Natural killer cell treated with Interleukin-12 subunit alpha and Interleukin-12 subunit beta and Interleukin-15 and Interleukin-18, amount 100 ng/mL, for 72 hours (primary cell): ENCODE measurements at regions not wholly inside any gene's neighbourhood (a gene's known extent, or its start where the extent isn't known, plus 50 kb on each side); places are given as distances from the start of the nearest gene placed in this dataset.

Experiments used
- ATAC-seq, 2 donors: fragments of 150-1000 bp; cut with Tn5 transposase in 1 of 2; sonication (Bioruptor Pico), chemical (Tn5 transposase) in 1 of 2; 2 replicates each; pipeline ENCODE4 v1.10.0; 2021
- DNase-seq: peaks from one replicate; pipeline ENCODE4 v3.0.0; 2022; ENCODE audit warnings: low spot score
- H3K27ac Mint-ChIP-seq, 2 donors: 1 replicate in 1 of 2; 2 replicates in 1 of 2; pipeline ENCODE4 v1.8.0; 2022; ENCODE audit warnings: mixed read lengths in 2 of 2, mild to moderate bottlenecking in 1 of 2, moderate library complexity in 1 of 2
- H3K27me3 Mint-ChIP-seq, 2 donors: 1 replicate in 1 of 2; 2 replicates in 1 of 2; pipeline ENCODE4 v1.8.0; 2022; ENCODE audit warnings: mixed read lengths in 2 of 2
- H3K36me3 Mint-ChIP-seq: one replicate; pipeline ENCODE4 v1.8.0; 2022; ENCODE audit warnings: mixed read lengths
- H3K4me1 Mint-ChIP-seq, 2 donors: 1 replicate in 1 of 2; 2 replicates in 1 of 2; pipeline ENCODE4 v1.8.0; 2022; ENCODE audit warnings: low read depth in 2 of 2, mixed read lengths in 2 of 2, mild to moderate bottlenecking in 1 of 2
- H3K4me3 Mint-ChIP-seq: one replicate; pipeline ENCODE4 v1.8.0; 2022; ENCODE audit warnings: mixed read lengths
- H3K9me3 Mint-ChIP-seq: 2 replicates; pipeline ENCODE4 v1.8.0; 2022; ENCODE audit warnings: mixed read lengths

GRCh38 chr17:13776027-13776551 is 174.4 kb upstream of the HS3ST3A1 start:
- ATAC-seq (no peak), DNase-seq (no peak)
- no peaks in the 10 kb centered on the region for H3K4me1 Mint-ChIP-seq
- H3K36me3 Mint-ChIP-seq, result no peaks in the 10 kb centered on the region
- H3K27ac Mint-ChIP-seq, result no peak overlapping the region
- H3K27me3 Mint-ChIP-seq, result peaks cover 0 to 14% of the 10 kb centered on the region in 2 donors
- H3K4me3 Mint-ChIP-seq, result no peak overlapping the region
- peaks cover 3% of the 10 kb centered on the region for H3K9me3 Mint-ChIP-seq

GRCh38 chr17:13777003-13777402 is 175.3 kb upstream of the HS3ST3A1 start:
- Mint-ChIP-seq H3K27ac (no peak overlapping the region), H3K4me3 (no peak overlapping the region), H3K36me3 (no peaks in the 10 kb centered on the region), H3K9me3 (peaks cover 3% of the 10 kb centered on the region), H3K4me1 (no peaks in the 10 kb centered on the region), H3K27me3 (peaks cover 0 to 14% of the 10 kb centered on the region in 2 donors)
- DNase-seq (no peak), ATAC-seq (no peak)

DNA sequence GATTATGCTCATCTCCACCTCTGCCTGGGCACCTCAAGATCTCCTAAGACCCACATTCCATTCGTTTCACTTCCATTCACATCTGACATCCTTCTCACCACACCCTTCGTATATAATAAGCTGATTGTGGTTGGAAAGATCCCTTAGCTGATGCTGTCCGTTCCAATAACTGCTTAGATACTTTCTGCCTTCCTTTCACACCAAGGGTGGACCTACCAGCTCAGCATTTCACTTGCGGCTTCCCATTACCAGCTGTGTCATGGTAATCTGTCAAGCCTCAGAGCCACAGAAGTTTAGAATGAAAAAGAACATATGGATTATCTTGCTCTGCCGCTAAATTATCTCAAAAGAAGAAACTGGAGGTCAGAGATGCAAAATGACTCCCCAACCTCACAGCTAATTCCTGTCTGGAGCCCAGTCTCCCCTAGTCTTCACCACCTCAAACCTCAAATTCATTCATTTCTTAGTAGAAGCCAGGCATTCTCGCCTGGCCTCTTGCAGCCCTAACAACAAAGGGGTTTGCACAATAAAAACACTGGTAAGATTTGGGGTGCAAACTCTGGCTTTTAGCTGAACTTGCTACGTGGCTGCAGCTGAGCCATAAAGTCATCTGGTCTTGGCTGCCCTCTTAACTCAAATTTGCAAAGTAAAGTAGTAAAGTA is 182.8 kb upstream of the HS3ST3A1 start:
- no peaks in the 10 kb centered on the region for H3K9me3 Mint-ChIP-seq
- no peaks in the 10 kb centered on the region for H3K27me3 Mint-ChIP-seq
- H3K4me3 Mint-ChIP-seq, result no peak overlapping the region
- H3K4me1 Mint-ChIP-seq, result no peaks in the 10 kb centered on the region
- no peak overlapping the region for H3K27ac Mint-ChIP-seq
- H3K36me3 Mint-ChIP-seq, result no peaks in the 10 kb centered on the region
- no peak for DNase-seq
- no peak for ATAC-seq

GRCh38 chr17:13785981-13786598 is 184.4 kb upstream of the HS3ST3A1 start:
- H3K27ac Mint-ChIP-seq, result no peak overlapping the region
- H3K4me1 Mint-ChIP-seq, result no peaks in the 10 kb centered on the region
- DNase-seq (no peak), ATAC-seq (no peak)
- H3K4me3 Mint-ChIP-seq, result no peak overlapping the region
- no peaks in the 10 kb centered on the region for H3K27me3 Mint-ChIP-seq
- H3K9me3 Mint-ChIP-seq, result no peaks in the 10 kb centered on the region
- H3K36me3 Mint-ChIP-seq, result no peaks in the 10 kb centered on the region

- Mint-ChIP-seq H3K9me3 (no peaks in the 10 kb centered on the region), H3K4me3 (no peak overlapping the region), H3K27me3 (no peaks in the 10 kb centered on the region), H3K4me1 (no peaks in the 10 kb centered on the region), H3K27ac (no peak overlapping the region), H3K36me3 (no peaks in the 10 kb centered on the region)
- DNase-seq (no peak), ATAC-seq (no peak)
These were observed 185.9 kb upstream of the HS3ST3A1 start for GRCh38 chr17:13787636-13788035.

DNA sequence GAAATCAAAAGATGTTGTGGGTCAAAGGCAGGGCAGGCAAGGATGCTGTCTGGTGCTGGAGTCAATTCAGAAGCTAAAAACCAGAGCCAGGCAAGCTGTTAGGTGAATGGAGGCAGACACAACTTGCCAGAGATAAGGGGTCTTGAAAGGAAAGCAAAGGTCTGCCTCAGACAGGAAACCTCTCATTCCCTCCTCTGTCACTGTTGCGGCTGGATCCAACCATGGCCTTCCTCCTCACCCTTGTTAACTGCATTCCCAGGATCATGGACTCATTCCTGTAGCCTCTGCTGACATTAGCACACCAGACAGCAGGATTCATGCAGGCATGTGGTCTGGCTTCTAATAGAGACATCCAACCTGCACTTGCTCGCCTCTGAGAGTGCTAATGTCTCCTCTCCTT is 186.7 kb upstream of the HS3ST3A1 start:
- H3K27me3 Mint-ChIP-seq, result no peaks in the 10 kb centered on the region
- ATAC-seq (no peak), DNase-seq (no peak)
- H3K4me1 Mint-ChIP-seq, result no peaks in the 10 kb centered on the region
- H3K4me3 Mint-ChIP-seq, result no peak overlapping the region
- no peaks in the 10 kb centered on the region for H3K9me3 Mint-ChIP-seq
- no peaks in the 10 kb centered on the region for H3K36me3 Mint-ChIP-seq
- no peak overlapping the region for H3K27ac Mint-ChIP-seq

DNA sequence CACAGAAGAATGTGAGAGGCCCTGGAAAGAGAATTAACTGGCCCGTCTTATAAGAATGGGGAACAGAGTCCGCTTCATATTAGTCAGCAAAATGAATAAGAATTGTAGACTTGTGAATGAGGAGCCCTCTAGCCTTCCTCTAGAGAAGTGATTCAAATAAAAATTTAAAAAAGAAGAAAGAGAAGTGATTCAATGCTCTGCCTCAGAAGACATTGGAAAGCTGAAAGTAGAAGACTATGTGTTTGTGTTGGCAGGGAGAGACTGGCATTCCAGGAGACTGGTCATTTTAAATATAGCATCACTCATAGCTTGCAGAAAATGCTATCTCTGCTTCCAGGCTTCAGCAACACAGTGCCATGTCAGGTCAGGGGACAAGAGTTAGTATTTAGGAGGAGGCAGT is 190.6 kb upstream of the HS3ST3A1 start:
- no peak for ATAC-seq
- no peak for DNase-seq
- no peaks in the 10 kb centered on the region for H3K27me3 Mint-ChIP-seq
- H3K4me3 Mint-ChIP-seq, result no peak overlapping the region
- H3K9me3 Mint-ChIP-seq, result peaks cover 4% of the 10 kb centered on the region
- no peak overlapping the region for H3K27ac Mint-ChIP-seq
- H3K36me3 Mint-ChIP-seq, result no peaks in the 10 kb centered on the region
- H3K4me1 Mint-ChIP-seq, result no peaks in the 10 kb centered on the region

- Mint-ChIP-seq H3K27me3 (no peaks in the 10 kb centered on the region), H3K27ac (no peak overlapping the region), H3K9me3 (peaks cover 4% of the 10 kb centered on the region), H3K4me1 (no peaks in the 10 kb centered on the region), H3K4me3 (no peak overlapping the region), H3K36me3 (no peaks in the 10 kb centered on the region)
- no peak for DNase-seq
- ATAC-seq, result no peak
These were observed 192.2 kb upstream of the HS3ST3A1 start for GRCh38 chr17:13793951-13794350.

GRCh38 chr17:13797863-13798262 is 196.1 kb upstream of the HS3ST3A1 start:
- Mint-ChIP-seq H3K4me3 (no peak overlapping the region), H3K36me3 (no peaks in the 10 kb centered on the region), H3K4me1 (no peaks in the 10 kb centered on the region)

GRCh38 chr17:13806092-13806491 is 204.4 kb upstream of the HS3ST3A1 start:
- Mint-ChIP-seq H3K4me1 (no peaks in the 10 kb centered on the region), H3K9me3 (no peaks in the 10 kb centered on the region), H3K27ac (no peak overlapping the region), H3K36me3 (no peaks in the 10 kb centered on the region), H3K27me3 (peaks cover 0 to 3% of the 10 kb centered on the region in 2 donors), H3K4me3 (no peak overlapping the region)
- ATAC-seq, result no peak
- no peak for DNase-seq

More at GRCh38 chr17:13797863-13798262, 196.1 kb upstream of the HS3ST3A1 start:
- Mint-ChIP-seq H3K27me3 (no peaks in the 10 kb centered on the region), H3K27ac (no peak overlapping the region), H3K9me3 (peaks cover 4% of the 10 kb centered on the region)
- no peak for DNase-seq
- ATAC-seq, result no peak

- Mint-ChIP-seq H3K27me3 (peaks cover 0 to 3% of the 10 kb centered on the region in 2 donors), H3K27ac (no peak overlapping the region), H3K9me3 (no peaks in the 10 kb centered on the region), H3K4me3 (no peak overlapping the region), H3K36me3 (no peaks in the 10 kb centered on the region), H3K4me1 (no peaks in the 10 kb centered on the region)
- ATAC-seq (no peak), DNase-seq (no peak)
These were observed 205.4 kb upstream of the HS3ST3A1 start for GRCh38 chr17:13807103-13807502.

DNA sequence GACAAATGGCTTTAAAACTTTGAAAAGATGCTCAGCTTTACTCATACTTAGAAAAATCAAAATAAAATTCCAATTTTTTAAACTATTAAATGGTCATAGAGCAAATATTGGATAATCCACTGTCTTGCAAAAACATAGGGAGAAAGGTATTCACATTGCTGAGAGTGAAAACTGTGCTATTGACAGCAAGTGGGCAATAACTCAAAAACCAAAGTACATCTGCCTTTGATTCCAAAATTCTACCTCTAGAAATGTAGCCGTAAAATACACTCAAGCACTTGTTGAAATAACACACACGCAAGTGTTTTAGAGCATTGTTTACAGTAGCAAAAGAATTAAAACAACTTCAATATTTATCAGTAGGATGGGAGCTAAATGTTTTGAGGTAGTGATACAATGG is 210.6 kb upstream of the HS3ST3A1 start:
- DNase-seq, result no peak
- no peak for ATAC-seq
- Mint-ChIP-seq H3K9me3 (no peaks in the 10 kb centered on the region), H3K4me3 (no peak overlapping the region), H3K4me1 (no peaks in the 10 kb centered on the region), H3K36me3 (no peaks in the 10 kb centered on the region), H3K27me3 (no peaks in the 10 kb centered on the region), H3K27ac (no peak overlapping the region)

DNA sequence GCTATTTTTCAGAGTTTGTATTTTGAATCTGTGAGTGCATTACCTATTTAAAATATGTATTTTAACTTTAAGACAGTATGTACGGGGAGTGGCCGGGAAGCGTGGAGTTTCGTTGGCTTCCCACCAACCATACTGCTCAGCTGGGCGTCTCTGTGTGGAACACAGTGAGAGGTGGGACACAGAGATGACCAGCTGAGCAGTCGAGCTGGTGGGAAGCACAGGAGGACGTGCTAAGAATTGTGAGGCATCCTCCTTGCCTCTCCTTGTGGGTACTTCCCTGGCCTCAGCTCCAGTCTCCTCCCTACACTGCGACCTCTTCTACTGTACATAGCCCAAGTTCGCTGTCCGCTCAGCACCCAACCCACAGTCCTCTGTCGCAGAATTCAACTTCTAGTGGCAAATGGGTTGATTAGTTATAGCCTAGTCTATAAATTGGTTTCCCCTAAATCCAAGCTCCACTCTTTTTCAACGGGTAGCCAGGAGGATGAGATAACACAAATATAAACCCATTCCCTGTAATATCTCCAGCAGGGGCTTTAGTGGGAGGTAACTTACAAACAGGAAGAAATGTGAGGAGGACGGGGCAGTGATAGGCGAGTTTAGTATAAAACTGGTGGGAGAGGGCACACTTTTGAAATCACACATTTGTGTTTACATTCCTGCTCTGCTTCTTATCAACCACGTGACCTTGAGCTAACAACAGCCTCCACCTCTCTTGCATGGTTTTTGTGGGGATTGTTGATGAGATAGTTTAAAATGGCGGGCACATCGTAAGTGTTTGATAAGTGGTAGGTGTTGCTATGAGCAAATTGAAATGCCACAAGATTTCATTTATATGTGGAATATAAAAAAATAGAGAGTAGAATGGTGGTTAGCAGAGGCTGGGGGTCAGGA is 211.9 kb upstream of the HS3ST3A1 start:
- Mint-ChIP-seq H3K36me3 (no peaks in the 10 kb centered on the region), H3K9me3 (no peaks in the 10 kb centered on the region), H3K27ac (no peak overlapping the region), H3K27me3 (no peaks in the 10 kb centered on the region), H3K4me1 (no peaks in the 10 kb centered on the region), H3K4me3 (no peak overlapping the region)
- ATAC-seq (peak in 1 of 2 donors; percentile 45), DNase-seq (no peak)

DNA sequence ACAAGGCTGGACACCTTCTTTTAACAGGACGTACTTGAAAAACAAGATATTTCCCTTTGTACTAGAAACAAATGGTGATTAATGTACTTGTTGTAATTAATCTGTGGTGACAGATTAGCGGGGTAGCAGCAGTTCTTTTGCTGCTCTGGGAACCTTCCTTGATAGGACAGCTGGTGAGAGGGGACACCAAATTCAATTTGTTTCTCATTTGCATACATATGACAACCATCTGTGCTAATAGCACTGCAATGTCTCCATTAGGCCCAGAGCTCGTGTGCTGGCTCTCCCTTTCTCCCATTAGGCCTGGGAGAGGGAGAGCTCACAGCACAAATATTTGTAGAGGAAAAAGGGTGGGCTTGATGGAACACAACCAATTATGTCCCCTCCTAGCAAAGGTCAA is 221.0 kb upstream of the HS3ST3A1 start:
- no peak overlapping the region for H3K27ac Mint-ChIP-seq
- H3K9me3 Mint-ChIP-seq, result peaks cover 8% of the 10 kb centered on the region
- ATAC-seq, result no peak
- DNase-seq, result no peak
- H3K4me3 Mint-ChIP-seq, result no peak overlapping the region
- no peaks in the 10 kb centered on the region for H3K36me3 Mint-ChIP-seq
- peaks cover 0 to under 1% of the 10 kb centered on the region in 2 donors for H3K27me3 Mint-ChIP-seq
- H3K4me1 Mint-ChIP-seq, result no peaks in the 10 kb centered on the region
